ENCODE measurements at regions not wholly inside any gene's neighbourhood (a gene's known extent, or its start where the extent isn't known, plus 50 kb on each side); places are given as distances from the start of the nearest gene placed in this dataset.

- no peak for TF ChIP-seq POLR2A (IDR thresholded peaks at IDR 0.05)
- TF ChIP-seq, protein P1, sequence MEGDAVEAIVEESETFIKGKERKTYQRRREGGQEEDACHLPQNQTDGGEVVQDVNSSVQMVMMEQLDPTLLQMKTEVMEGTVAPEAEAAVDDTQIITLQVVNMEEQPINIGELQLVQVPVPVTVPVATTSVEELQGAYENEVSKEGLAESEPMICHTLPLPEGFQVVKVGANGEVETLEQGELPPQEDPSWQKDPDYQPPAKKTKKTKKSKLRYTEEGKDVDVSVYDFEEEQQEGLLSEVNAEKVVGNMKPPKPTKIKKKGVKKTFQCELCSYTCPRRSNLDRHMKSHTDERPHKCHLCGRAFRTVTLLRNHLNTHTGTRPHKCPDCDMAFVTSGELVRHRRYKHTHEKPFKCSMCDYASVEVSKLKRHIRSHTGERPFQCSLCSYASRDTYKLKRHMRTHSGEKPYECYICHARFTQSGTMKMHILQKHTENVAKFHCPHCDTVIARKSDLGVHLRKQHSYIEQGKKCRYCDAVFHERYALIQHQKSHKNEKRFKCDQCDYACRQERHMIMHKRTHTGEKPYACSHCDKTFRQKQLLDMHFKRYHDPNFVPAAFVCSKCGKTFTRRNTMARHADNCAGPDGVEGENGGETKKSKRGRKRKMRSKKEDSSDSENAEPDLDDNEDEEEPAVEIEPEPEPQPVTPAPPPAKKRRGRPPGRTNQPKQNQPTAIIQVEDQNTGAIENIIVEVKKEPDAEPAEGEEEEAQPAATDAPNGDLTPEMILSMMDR (IDR thresholded peaks at IDR 0.05): no peak
Observed at GRCh38 chr4:79652738-79653137, 244.7 kb upstream of the GK2 start.
